ENCODE measurements at regions not wholly inside any gene's neighbourhood (a gene's known extent, or its start where the extent isn't known, plus 50 kb on each side); places are given as distances from the start of the nearest gene placed in this dataset.

- TF ChIP-seq ZBTB4 (CRISPR knock-in tag; IDR thresholded peaks at IDR 0.05; ENCODE audit: borderline replicate concordance), result no peak
- TF ChIP-seq SAP130 (CRISPR knock-in tag; IDR thresholded peaks at IDR 0.05; ENCODE audit: low read depth), result 0 out of 2 replicates have a peak, but pooled peaks have one; percentile 28
- TF ChIP-seq TARDBP (CRISPR knock-in tag; IDR thresholded peaks at IDR 0.05), result no peak
- no peak for TF ChIP-seq ZNF780A (CRISPR knock-in tag; IDR thresholded peaks at IDR 0.05)
- no peak for TF ChIP-seq TP53 (CRISPR knock-in tag; conservative IDR thresholded peaks at IDR 0.05)
- TF ChIP-seq NFKBIZ (CRISPR knock-in tag; IDR thresholded peaks at IDR 0.05), result no peak
- TF ChIP-seq NPAS2 (CRISPR knock-in tag; IDR thresholded peaks at IDR 0.05; ENCODE audit: borderline replicate concordance), result no peak
- no peak for TF ChIP-seq ZNF772 (CRISPR knock-in tag; IDR thresholded peaks at IDR 0.05)
- TF ChIP-seq ZBTB25 (CRISPR knock-in tag; IDR thresholded peaks at IDR 0.05), result no peak
- TF ChIP-seq NR2F6 (IDR thresholded peaks at IDR 0.05), result peak; percentile 51
- peak; percentile 88 for TF ChIP-seq NR2F6 (CRISPR knock-in tag; IDR thresholded peaks at IDR 0.05)
- no peak for TF ChIP-seq ZNF562 (CRISPR knock-in tag; IDR thresholded peaks at IDR 0.05; ENCODE audit: borderline replicate concordance)
- TF ChIP-seq CEBPG (CRISPR knock-in tag; IDR thresholded peaks at IDR 0.05), result peak; percentile 91
- peak; percentile 39; the same call in 1 of the 2 replicates for TF ChIP-seq ISL2 (CRISPR knock-in tag; IDR thresholded peaks at IDR 0.05)
- TF ChIP-seq ZNF142 (CRISPR knock-in tag; IDR thresholded peaks at IDR 0.05), result no peak
- TF ChIP-seq SP4 (CRISPR knock-in tag; IDR thresholded peaks at IDR 0.05), result no peak
Measured at GRCh38 chr14:86013641-86014040, 483.7 kb downstream of the FLRT2 start (continued).
